GM12891 (cell line): ENCODE measurements at regions not wholly inside any gene's neighbourhood (a gene's known extent, or its start where the extent isn't known, plus 50 kb on each side); places are given as distances from the start of the nearest gene placed in this dataset.

Experiments used
- DNase-seq: peaks from one replicate; pipeline ENCODE4 v3.0.0; 2011; ENCODE audit warnings: low spot score; ENCODE audit not compliant: insufficient read length
- FAIRE-seq: peaks from 2 replicates; lab custom pipeline; 2011; peaks lifted over from hg19 to GRCh38; lab: Jason Lieb, UNC
- PAX5 ChIP-seq: IDR thresholded peaks from 2 replicates; pipeline ENCODE4 v1.6.1; 2011; ENCODE audit warnings: low read length, moderate library complexity, mild to moderate bottlenecking; ENCODE audit not compliant: insufficient read depth, severe bottlenecking
- POLR2A ChIP-seq: IDR thresholded peaks from 2 replicates; pipeline ENCODE4 v1.6.1; 2011; ENCODE audit warnings: low read depth, low read length, control low read depth
- POLR2AphosphoS5 ChIP-seq: IDR thresholded peaks from 2 replicates; pipeline ENCODE4 v1.6.1; 2011; ENCODE audit warnings: low read depth, low read length, control low read depth
- POU2F2 ChIP-seq: IDR thresholded peaks from 2 replicates; pipeline ENCODE4 v1.6.1; 2011; ENCODE audit warnings: low read depth, mild to moderate bottlenecking, control low read depth, low read length, moderate library complexity
- SPI1 ChIP-seq: IDR thresholded peaks from 2 replicates; pipeline ENCODE4 v1.6.1; 2011; ENCODE audit warnings: low read depth, low read length, control low read depth
- TAF1 ChIP-seq: IDR thresholded peaks from 2 replicates; pipeline ENCODE4 v1.6.1; 2011; ENCODE audit warnings: low read depth, low read length, control low read depth

- no peak for TF ChIP-seq POLR2A
- no peak for TF ChIP-seq POU2F2
- no peak for TF ChIP-seq PAX5
- TF ChIP-seq SPI1, result no peak
- TF ChIP-seq TAF1, result no peak
- no peak for TF ChIP-seq POLR2AphosphoS5
- DNase-seq (no peak), FAIRE-seq (no peak)
Observed at GRCh38 chr6:40760887-40761286, 173.7 kb upstream of the LRFN2 start.

- TF ChIP-seq POU2F2, result no peak
- TF ChIP-seq PAX5, result no peak
- TF ChIP-seq SPI1, result no peak
- TF ChIP-seq TAF1, result no peak
- no peak for TF ChIP-seq POLR2AphosphoS5
- TF ChIP-seq POLR2A, result no peak
- FAIRE-seq (no peak), DNase-seq (no peak)
Observed at GRCh38 chr6:40759838-40760237, 172.7 kb upstream of the LRFN2 start.

- no peak for DNase-seq
- TF ChIP-seq TAF1 (no peak), PAX5 (no peak), SPI1 (no peak), POLR2AphosphoS5 (no peak), POLR2A (no peak), POU2F2 (no peak)
- no peak for FAIRE-seq
Observed at GRCh38 chr6:40759264-40759663, 172.1 kb upstream of the LRFN2 start.

- DNase-seq, result no peak
- FAIRE-seq, result no peak
- TF ChIP-seq TAF1 (no peak), SPI1 (0 out of 2 replicates have a peak, but pooled peaks have one; percentile 2)
Observed at GRCh38 chr6:40755749-40756452, 168.7 kb upstream of the LRFN2 start.

- FAIRE-seq (no peak), DNase-seq (no peak)
- TF ChIP-seq POLR2AphosphoS5 (no peak), SPI1 (no peak), POU2F2 (no peak), PAX5 (no peak), TAF1 (no peak), POLR2A (no peak)
Observed at GRCh38 chr6:40755046-40755681, 168.0 kb upstream of the LRFN2 start.

- TF ChIP-seq POLR2AphosphoS5 (no peak), POU2F2 (no peak), PAX5 (no peak), POLR2A (no peak), SPI1 (no peak), TAF1 (no peak)
- FAIRE-seq (no peak), DNase-seq (no peak)
Observed at GRCh38 chr6:40754461-40755045, 167.4 kb upstream of the LRFN2 start.

GRCh38 chr6:40753675-40754448 is 166.7 kb upstream of the LRFN2 start:
- TF ChIP-seq POU2F2 (no peak), TAF1 (no peak), PAX5 (no peak), POLR2A (no peak), SPI1 (no peak), POLR2AphosphoS5 (no peak)
- DNase-seq (no peak), FAIRE-seq (no peak)

GRCh38 chr6:40753048-40753447 is 165.9 kb upstream of the LRFN2 start:
- FAIRE-seq (no peak), DNase-seq (no peak)
- TF ChIP-seq POU2F2 (no peak), POLR2AphosphoS5 (no peak), POLR2A (no peak), PAX5 (no peak), SPI1 (no peak)

GRCh38 chr6:40744835-40745234 is 157.7 kb upstream of the LRFN2 start:
- FAIRE-seq, result no peak
- DNase-seq, result no peak
- TF ChIP-seq TAF1, result no peak
- no peak for TF ChIP-seq SPI1
- TF ChIP-seq POLR2A, result no peak
- no peak for TF ChIP-seq POLR2AphosphoS5
- no peak for TF ChIP-seq POU2F2
- no peak for TF ChIP-seq PAX5
